ENCODE measurements at regions not wholly inside any gene's neighbourhood (a gene's known extent, or its start where the extent isn't known, plus 50 kb on each side); places are given as distances from the start of the nearest gene placed in this dataset.

DNA sequence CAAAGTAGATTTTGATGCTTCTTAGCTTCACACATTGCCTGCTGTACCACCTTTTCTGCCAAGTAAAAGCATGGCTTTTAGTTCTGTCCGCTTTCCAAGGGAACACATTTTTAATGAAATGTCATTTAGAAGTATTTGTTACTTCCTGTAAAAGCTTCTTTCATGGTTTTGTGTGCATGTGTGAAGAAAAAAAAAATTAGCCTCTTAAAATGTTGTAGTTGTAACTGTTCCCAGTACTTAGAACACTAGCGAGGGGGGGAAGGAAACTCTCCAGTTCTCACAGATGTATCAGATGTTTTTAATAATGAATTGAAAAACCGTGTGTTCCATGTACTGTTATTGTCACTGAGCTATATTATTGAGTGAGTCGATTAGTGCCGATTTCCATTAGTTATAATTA is 568.3 kb upstream of the ADGRL2 start:
- CTCF ChIA-PET: no interaction called here
- no peak for ATAC-seq (ENCODE audit: low read depth)
- no peaks in the 10 kb centered on the region for H3K27me3 Mint-ChIP-seq

GRCh38 chr1:81231729-81232038 is 569.0 kb upstream of the ADGRL2 start:
- Mint-ChIP-seq H3K9me3 (no peaks in the 10 kb centered on the region), H3K27ac (no peak overlapping the region), H3K4me1 (no peaks in the 10 kb centered on the region), H3K4me3 (no peak overlapping the region), H3K27me3 (no peaks in the 10 kb centered on the region), H3K36me3 (ENCODE audit: low read depth) (no peaks in the 10 kb centered on the region)
- ChIA-PET POLR2A (no interaction called here), CTCF (no interaction called here)
- TF ChIP-seq, protein P1, sequence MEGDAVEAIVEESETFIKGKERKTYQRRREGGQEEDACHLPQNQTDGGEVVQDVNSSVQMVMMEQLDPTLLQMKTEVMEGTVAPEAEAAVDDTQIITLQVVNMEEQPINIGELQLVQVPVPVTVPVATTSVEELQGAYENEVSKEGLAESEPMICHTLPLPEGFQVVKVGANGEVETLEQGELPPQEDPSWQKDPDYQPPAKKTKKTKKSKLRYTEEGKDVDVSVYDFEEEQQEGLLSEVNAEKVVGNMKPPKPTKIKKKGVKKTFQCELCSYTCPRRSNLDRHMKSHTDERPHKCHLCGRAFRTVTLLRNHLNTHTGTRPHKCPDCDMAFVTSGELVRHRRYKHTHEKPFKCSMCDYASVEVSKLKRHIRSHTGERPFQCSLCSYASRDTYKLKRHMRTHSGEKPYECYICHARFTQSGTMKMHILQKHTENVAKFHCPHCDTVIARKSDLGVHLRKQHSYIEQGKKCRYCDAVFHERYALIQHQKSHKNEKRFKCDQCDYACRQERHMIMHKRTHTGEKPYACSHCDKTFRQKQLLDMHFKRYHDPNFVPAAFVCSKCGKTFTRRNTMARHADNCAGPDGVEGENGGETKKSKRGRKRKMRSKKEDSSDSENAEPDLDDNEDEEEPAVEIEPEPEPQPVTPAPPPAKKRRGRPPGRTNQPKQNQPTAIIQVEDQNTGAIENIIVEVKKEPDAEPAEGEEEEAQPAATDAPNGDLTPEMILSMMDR (IDR thresholded peaks at IDR 0.05): no peak
- intact Hi-C loops (cut with micrococcal nuclease): no loop called here
- DNase-seq: no peak
- no peak for ATAC-seq (ENCODE audit: low read depth)

More for the DNA sequence above, 568.3 kb upstream of the ADGRL2 start:
- no peak overlapping the region for H3K4me3 Mint-ChIP-seq
- POLR2A ChIA-PET: no interaction called here
- no peaks in the 10 kb centered on the region for H3K36me3 Mint-ChIP-seq (ENCODE audit: low read depth)
- no peaks in the 10 kb centered on the region for H3K9me3 Mint-ChIP-seq
- DNase-seq: no peak
- intact Hi-C loops (cut with micrococcal nuclease): no loop called here
- H3K27ac Mint-ChIP-seq: no peak overlapping the region
- H3K4me1 Mint-ChIP-seq: no peaks in the 10 kb centered on the region
- TF ChIP-seq, protein P1 (IDR thresholded peaks at IDR 0.05): no peak

- POLR2A ChIA-PET: no interaction called here
- TF ChIP-seq, protein P1 (IDR thresholded peaks at IDR 0.05): no peak
- no peaks in the 10 kb centered on the region for H3K27me3 Mint-ChIP-seq
These were observed 569.6 kb upstream of the ADGRL2 start for GRCh38 chr1:81230983-81231728.

GRCh38 chr1:81228926-81229325 is 571.8 kb upstream of the ADGRL2 start:
- Mint-ChIP-seq H3K4me1 (no peaks in the 10 kb centered on the region), H3K36me3 (ENCODE audit: low read depth) (no peaks in the 10 kb centered on the region), H3K9me3 (no peaks in the 10 kb centered on the region), H3K27ac (no peak overlapping the region), H3K4me3 (no peak overlapping the region), H3K27me3 (no peaks in the 10 kb centered on the region)
- ChIA-PET POLR2A (no interaction called here), CTCF (no interaction called here)
- ATAC-seq (ENCODE audit: low read depth) (no peak), DNase-seq (no peak)
- TF ChIP-seq, protein P1 (IDR thresholded peaks at IDR 0.05): no peak
- intact Hi-C loops (cut with micrococcal nuclease): no loop called here

More at GRCh38 chr1:81230983-81231728, 569.6 kb upstream of the ADGRL2 start:
- intact Hi-C loops (cut with micrococcal nuclease): no loop called here
- DNase-seq (no peak), ATAC-seq (ENCODE audit: low read depth) (no peak)
- no peaks in the 10 kb centered on the region for H3K36me3 Mint-ChIP-seq (ENCODE audit: low read depth)
- H3K27ac Mint-ChIP-seq: no peak overlapping the region
- no peaks in the 10 kb centered on the region for H3K4me1 Mint-ChIP-seq
- CTCF ChIA-PET: no interaction called here
- H3K9me3 Mint-ChIP-seq: no peaks in the 10 kb centered on the region
- no peak overlapping the region for H3K4me3 Mint-ChIP-seq

DNA sequence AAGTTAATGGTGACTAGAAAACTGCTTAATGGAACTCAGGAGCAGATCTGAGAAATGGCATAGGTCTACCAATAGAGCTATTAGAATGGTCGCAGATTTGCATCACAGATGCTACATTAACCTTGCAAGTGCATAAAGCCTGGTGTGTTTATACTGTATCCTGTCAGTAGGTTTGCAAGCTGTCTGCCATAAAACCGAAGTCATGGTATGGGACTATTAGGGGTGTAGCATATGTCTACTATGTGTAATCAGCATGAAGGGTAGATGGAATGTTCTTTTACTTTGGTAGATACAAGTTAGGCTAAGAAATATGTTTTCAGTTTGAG is 574.2 kb upstream of the ADGRL2 start:
- ChIA-PET CTCF (no interaction called here), POLR2A (no interaction called here)
- Mint-ChIP-seq H3K4me3 (no peak overlapping the region), H3K27ac (no peak overlapping the region), H3K9me3 (no peaks in the 10 kb centered on the region), H3K27me3 (no peaks in the 10 kb centered on the region), H3K4me1 (no peaks in the 10 kb centered on the region), H3K36me3 (ENCODE audit: low read depth) (no peaks in the 10 kb centered on the region)
- ATAC-seq (ENCODE audit: low read depth): no peak
- DNase-seq: no peak
- intact Hi-C loops (cut with micrococcal nuclease): no loop called here
- TF ChIP-seq, protein P1 (IDR thresholded peaks at IDR 0.05): no peak
